Activated naive CD4-positive, alpha-beta T cell treated with anti-CD3 and anti-CD28 coated beads, Interleukin-2, amount 10 ng/mL, durations not matched to agents 7 days and 5 days (primary cell): ENCODE measurements at regions not wholly inside any gene's neighbourhood (a gene's known extent, or its start where the extent isn't known, plus 50 kb on each side); places are given as distances from the start of the nearest gene placed in this dataset.
"Not testable (repeated sequence)": the region's sequence is repeated elsewhere in the genome, so short reads cannot be mapped to it uniquely, and the experiment has no call there.

ENCODE experiments used
- CTCF ChIA-PET: fragments of 350-600 bp; sonication (Branson Sonifier 250); formaldehyde crosslinking; loops from one replicate; lab custom pipeline; 2021; ENCODE audit warnings: antibody characterized with exemption; lab: Charles Lee
- DNase-seq: peaks from one replicate; pipeline ENCODE4 v3.0.0-alpha.2; 2020
- H3K27ac Mint-ChIP-seq: one replicate; pipeline ENCODE4 v1.8.0; 2021; ENCODE audit warnings: mild to moderate bottlenecking, moderate library complexity, mixed read lengths
- H3K27me3 Mint-ChIP-seq: one replicate; pipeline ENCODE4 v1.8.0; 2021; ENCODE audit warnings: mild to moderate bottlenecking, mixed read lengths
- H3K36me3 Mint-ChIP-seq: one replicate; pipeline ENCODE4 v1.8.0; 2021; ENCODE audit warnings: mixed read lengths
- H3K4me1 Mint-ChIP-seq: one replicate; pipeline ENCODE4 v1.8.0; 2021; ENCODE audit warnings: mixed read lengths
- H3K4me3 Mint-ChIP-seq: one replicate; pipeline ENCODE4 v1.8.0; 2021; ENCODE audit warnings: mild to moderate bottlenecking, moderate library complexity, mixed read lengths
- H3K9me3 Mint-ChIP-seq: one replicate; pipeline ENCODE4 v1.8.0; 2021; ENCODE audit warnings: mixed read lengths

DNA sequence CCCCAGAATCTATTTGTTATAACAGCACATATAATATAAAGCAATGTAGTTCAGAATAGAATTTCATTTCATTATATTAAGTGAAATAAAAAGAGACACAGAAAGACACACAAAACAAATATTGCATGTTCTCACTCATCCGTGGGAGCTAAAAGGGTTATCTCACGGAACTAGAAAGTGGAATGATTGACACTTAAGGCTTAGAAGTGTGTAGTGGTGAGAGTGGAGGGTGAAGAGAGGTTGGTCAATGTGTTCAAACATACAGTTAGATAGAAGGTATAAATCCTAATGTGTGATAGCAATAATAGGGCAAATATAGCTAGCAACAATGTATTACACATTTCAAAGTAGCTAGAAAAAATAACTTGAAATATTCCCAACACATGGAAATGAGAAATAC, 1001.7 kb upstream of the TMPRSS15 start:
- DNase-seq = no peak
- Mint-ChIP-seq H3K36me3 (no peaks in the 10 kb centered on the region), H3K4me3 (no peak overlapping the region), H3K27ac (no peak overlapping the region), H3K9me3 (peaks cover 1% of the 10 kb centered on the region), H3K27me3 (no peaks in the 10 kb centered on the region), H3K4me1 (no peaks in the 10 kb centered on the region)
- CTCF ChIA-PET = no interaction called here

DNA sequence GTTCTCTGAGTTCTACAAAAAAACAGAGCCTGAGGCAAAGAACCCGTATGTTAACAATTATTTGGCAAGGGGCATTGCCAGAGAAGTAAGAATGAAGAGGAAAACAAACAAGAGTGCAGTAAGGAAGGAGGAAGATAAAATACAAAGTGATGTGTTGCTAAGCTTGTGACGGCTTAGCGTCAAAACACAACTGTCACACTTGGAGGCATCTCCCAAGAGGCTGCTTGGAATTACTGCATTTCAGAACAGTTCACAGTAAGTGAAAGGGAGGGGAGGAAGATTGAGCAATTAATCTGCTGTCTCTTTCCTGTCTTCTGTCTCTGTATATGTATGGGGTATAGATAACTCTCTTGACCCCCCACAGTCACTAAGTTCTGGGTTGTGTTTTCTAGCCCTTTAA, 1017.0 kb upstream of the TMPRSS15 start:
- no peak for DNase-seq
- peaks cover 19% of the 10 kb centered on the region for H3K9me3 Mint-ChIP-seq
- no peaks in the 10 kb centered on the region for H3K4me1 Mint-ChIP-seq
- no peaks in the 10 kb centered on the region for H3K36me3 Mint-ChIP-seq
- no peak overlapping the region for H3K27ac Mint-ChIP-seq
- CTCF ChIA-PET = no interaction called here
- no peaks in the 10 kb centered on the region for H3K27me3 Mint-ChIP-seq
- no peak overlapping the region for H3K4me3 Mint-ChIP-seq

DNA sequence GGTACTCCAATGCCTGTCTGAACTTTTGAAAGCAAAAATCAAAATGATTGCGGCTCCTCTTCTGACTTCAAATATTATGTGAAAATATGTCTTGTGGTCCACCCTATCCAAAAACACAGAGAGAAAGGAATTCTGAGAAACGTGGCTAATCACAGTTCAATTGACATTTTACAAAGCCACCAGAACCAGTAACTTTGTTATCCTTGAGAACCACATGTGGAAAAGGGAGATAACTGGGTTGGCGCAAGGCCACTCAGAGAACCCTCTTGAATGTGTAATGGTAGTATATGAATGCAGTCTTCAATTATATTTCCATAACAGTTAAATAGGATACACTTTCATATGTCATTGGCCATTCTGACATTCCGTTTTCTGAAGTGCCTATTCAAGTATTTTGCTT, 1030.0 kb upstream of the TMPRSS15 start:
- CTCF ChIA-PET = no interaction called here
- Mint-ChIP-seq H3K4me3 (no peak overlapping the region), H3K36me3 (no peaks in the 10 kb centered on the region), H3K9me3 (peaks cover 26% of the 10 kb centered on the region), H3K27ac (no peak overlapping the region), H3K4me1 (no peaks in the 10 kb centered on the region), H3K27me3 (no peaks in the 10 kb centered on the region)
- no peak for DNase-seq

DNA sequence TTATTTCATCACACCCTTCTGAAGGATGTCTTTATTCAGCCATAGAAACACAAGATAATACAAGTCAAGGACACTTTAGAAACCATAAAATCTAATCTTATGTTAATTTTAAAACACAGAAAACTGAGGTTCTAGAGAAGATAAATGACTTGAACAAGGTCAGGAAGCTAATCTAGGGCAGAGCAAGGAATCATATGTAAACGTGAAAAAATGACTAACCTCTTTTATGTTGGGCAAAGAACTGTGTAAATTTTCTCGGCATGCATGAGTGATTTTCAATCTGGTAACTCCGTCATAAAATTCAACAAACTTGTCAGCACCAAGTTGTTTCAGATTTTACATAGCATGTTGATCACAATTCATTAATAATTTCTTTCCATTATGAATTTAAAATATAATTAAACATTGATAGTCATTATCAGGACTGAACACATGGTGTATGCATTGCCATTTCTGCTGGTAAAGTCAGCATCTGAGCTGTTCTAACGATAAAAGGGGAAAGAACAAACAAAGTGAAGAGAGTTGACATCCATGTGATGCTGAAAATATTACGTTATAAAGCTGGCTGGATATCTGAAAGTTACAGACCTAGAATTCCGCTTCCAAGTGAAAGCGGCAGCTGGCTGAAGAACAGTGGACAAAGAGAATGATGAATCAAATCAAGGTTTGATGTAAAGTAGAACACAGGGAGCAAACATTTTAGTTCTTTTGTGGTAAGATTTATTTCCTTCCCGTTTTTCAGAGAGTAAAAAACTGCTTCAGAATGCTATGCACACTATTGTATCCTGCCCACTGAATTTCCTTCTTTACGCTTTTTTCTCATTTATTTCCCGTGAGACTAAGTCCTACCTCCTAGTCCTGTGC, 1037.4 kb upstream of the TMPRSS15 start:
- Mint-ChIP-seq H3K9me3 (peaks cover 2% of the 10 kb centered on the region), H3K4me1 (no peaks in the 10 kb centered on the region), H3K4me3 (no peak overlapping the region), H3K27ac (no peak overlapping the region), H3K27me3 (no peaks in the 10 kb centered on the region), H3K36me3 (no peaks in the 10 kb centered on the region)
- no peak for DNase-seq
- CTCF ChIA-PET = no interaction called here

DNA sequence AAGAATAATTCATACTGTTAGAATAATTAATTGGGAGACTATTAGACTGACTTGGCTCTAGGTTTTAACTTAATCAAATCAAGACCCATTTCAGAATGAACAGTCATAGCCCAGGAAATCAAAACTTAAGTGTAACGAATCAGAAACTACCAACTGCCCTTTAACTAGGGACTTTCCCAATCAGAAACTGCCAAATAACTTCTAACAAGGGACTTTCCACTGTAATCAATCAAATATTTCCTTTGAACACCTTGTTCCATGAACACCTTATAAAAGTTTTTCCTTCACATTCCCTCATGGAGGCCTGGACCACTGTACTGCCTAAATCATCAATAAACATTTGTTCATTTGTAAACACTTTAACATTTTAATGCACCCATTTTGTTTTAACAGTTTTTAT, 1054.7 kb upstream of the TMPRSS15 start:
- Mint-ChIP-seq H3K36me3 (no peaks in the 10 kb centered on the region), H3K4me3 (no peak overlapping the region), H3K27me3 (no peaks in the 10 kb centered on the region), H3K27ac (no peak overlapping the region), H3K4me1 (no peaks in the 10 kb centered on the region), H3K9me3 (peaks cover 16% of the 10 kb centered on the region)
- CTCF ChIA-PET = no interaction called here
- DNase-seq = no peak

DNA sequence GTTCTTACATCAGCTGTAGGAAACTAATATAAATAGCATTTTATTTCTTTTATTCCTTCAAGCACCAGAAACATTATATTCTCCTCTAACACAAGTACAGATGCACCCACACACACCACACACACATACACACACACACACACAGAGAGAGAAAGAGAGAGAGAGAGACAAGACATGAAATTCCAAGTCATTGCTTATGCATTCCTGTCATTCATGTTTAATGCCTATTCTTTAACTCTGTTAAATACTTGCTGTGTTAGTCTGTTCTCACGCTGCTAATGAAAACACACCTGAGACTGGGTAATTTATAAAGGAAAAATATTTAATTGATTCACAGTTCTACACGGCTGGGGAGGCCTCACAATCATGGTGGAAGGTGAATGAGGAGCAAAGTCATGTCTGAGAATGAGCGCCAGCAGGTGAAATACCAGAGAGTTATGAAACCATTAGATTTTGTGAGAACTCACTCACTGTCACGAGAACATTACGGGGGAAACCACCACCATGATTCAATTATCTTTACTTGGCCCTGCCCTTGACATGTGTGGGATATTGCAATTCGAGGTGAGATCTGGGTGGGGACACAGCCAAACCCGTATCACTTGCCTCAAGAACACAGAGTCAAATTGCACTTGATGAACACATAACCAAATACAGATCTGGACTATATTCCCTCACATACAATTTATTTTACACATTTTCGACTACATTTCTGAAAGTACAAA, 1058.1 kb upstream of the TMPRSS15 start:
- CTCF ChIA-PET = no interaction called here
- Mint-ChIP-seq H3K4me1 (no peaks in the 10 kb centered on the region), H3K36me3 (no peaks in the 10 kb centered on the region), H3K9me3 (peaks cover 10% of the 10 kb centered on the region), H3K4me3 (no peak overlapping the region), H3K27me3 (no peaks in the 10 kb centered on the region), H3K27ac (no peak overlapping the region)
- no peak for DNase-seq

DNA sequence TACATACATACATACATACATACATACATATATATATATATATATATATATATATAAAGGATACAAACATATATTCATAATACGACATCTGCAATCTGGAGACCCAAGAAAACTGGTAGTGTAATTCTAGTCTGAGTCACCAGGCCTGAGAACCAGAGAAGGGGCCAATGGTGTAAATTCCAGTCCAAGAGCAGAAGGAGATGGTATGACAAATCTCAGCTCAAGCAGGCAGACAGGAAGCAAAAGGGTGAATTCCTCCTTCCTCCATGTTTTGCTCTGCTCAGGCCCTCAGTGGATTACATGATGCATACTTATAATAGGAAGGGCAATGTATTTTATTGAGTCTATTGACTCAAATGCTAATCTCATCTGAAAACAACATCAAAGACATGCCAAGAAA, 1060.4 kb upstream of the TMPRSS15 start:
- H3K9me3 Mint-ChIP-seq = peaks cover 4% of the 10 kb centered on the region
- no peak overlapping the region for H3K4me3 Mint-ChIP-seq
- H3K27ac Mint-ChIP-seq = no peak overlapping the region
- no peaks in the 10 kb centered on the region for H3K27me3 Mint-ChIP-seq
- no peaks in the 10 kb centered on the region for H3K36me3 Mint-ChIP-seq
- CTCF ChIA-PET = no interaction called here
- no peak for DNase-seq
- no peaks in the 10 kb centered on the region for H3K4me1 Mint-ChIP-seq

DNA sequence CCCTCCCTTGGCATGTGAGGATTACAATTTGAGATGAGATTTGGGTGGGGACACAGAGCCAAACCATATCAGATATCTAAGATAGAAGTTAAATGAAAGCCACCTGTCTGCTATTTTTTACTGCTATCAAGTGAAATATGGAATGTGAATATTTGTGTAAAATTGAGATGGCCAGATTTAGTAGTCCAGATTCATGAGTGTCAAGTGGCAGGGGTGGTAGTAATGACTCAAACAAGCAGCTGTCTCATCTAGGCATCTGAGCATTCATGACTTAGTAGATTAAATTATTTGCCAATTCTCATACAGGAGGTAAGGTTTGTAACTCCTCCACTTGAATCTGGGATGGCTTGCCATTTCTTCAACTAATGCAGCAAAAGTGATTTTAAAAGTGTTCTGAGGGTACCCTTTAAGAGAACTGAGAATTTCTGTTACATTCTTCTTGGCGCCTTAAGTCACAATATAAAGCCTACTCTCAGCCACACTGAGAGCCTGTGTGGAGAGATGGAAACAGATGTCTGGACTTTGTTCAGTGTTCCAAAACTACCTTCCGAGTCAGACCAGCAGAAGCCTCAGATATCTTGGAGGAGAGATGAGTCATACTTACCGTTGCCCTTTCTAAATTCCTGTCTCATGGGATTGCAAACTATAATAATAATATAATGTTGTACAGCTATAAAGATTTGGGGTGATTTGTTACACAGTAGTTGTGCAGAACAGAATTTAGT, 1065.6 kb upstream of the TMPRSS15 start:
- Mint-ChIP-seq H3K27me3 (no peaks in the 10 kb centered on the region), H3K9me3 (peaks cover 19% of the 10 kb centered on the region), H3K36me3 (no peaks in the 10 kb centered on the region), H3K4me3 (no peak overlapping the region), H3K4me1 (no peaks in the 10 kb centered on the region), H3K27ac (no peak overlapping the region)
- no peak for DNase-seq
- CTCF ChIA-PET = no interaction called here

DNA sequence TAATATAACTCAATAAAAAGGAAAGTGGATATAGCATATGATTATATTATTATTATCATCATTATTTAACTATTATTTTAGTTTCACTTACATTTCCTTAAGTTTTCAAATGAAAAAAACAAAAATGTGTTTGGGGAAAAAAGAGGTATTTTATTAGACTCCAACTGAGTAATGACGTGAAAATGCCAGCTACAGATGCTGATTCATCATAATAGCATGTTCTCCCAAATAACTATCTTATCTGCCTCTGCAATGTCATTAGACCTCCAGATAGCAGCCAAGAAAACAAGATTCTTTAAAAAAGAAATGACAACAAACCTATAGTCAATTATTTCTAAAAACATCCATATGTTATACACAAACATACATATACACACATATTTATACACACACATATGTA, 1071.9 kb upstream of the TMPRSS15 start:
- CTCF ChIA-PET = no interaction called here
- no peaks in the 10 kb centered on the region for H3K4me1 Mint-ChIP-seq
- peaks cover 33% of the 10 kb centered on the region for H3K9me3 Mint-ChIP-seq
- no peak for DNase-seq
- no peaks in the 10 kb centered on the region for H3K27me3 Mint-ChIP-seq
- H3K36me3 Mint-ChIP-seq = no peaks in the 10 kb centered on the region
- H3K27ac Mint-ChIP-seq = no peak overlapping the region
- no peak overlapping the region for H3K4me3 Mint-ChIP-seq

DNA sequence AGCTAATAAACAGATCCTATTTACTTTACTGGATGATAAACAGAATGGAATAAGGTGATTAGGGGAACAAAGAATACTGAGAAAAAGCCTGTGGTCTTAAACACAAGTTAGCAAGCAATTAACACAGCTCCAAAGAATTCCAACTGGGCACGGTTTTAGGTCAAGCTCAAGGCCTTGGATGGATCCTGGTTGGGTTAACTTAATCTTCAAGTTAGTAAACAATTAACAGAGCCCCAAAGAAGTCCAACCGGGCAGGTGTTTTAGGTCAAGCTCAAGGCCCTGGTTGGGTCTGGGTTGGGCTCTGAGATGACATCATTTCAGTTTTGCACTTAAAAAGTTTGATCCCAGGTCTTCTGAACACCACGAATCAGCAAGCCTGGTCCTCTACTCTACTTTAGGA, 1086.3 kb upstream of the TMPRSS15 start:
- Mint-ChIP-seq H3K9me3 (peaks cover 10% of the 10 kb centered on the region), H3K4me3 (no peak overlapping the region), H3K27me3 (no peaks in the 10 kb centered on the region), H3K4me1 (no peaks in the 10 kb centered on the region), H3K36me3 (no peaks in the 10 kb centered on the region), H3K27ac (no peak overlapping the region)
- no peak for DNase-seq
- CTCF ChIA-PET = no interaction called here

DNA sequence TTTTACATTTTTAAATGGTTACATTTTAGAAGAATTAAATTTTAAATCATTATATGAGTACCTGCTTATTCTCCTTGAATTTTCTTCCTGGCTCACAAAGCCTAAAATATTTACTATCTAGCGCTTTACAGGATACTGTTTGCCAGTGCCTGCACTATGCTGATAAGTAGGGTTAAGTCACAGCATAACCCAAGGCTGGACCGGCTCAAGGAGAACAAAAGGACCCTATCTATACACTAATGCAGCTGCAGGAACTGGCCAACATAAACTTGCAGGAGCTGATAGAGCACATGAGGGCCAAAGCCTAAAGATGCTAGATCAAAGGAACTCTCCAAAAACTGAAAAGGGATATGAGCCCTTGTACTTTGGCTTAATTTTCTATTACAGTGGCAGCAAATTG, 1086.9 kb upstream of the TMPRSS15 start:
- H3K4me1 Mint-ChIP-seq = no peaks in the 10 kb centered on the region
- no peak overlapping the region for H3K27ac Mint-ChIP-seq
- DNase-seq = no peak
- peaks cover 10% of the 10 kb centered on the region for H3K9me3 Mint-ChIP-seq
- H3K27me3 Mint-ChIP-seq = no peaks in the 10 kb centered on the region
- no peak overlapping the region for H3K4me3 Mint-ChIP-seq
- CTCF ChIA-PET = no interaction called here
- no peaks in the 10 kb centered on the region for H3K36me3 Mint-ChIP-seq

DNA sequence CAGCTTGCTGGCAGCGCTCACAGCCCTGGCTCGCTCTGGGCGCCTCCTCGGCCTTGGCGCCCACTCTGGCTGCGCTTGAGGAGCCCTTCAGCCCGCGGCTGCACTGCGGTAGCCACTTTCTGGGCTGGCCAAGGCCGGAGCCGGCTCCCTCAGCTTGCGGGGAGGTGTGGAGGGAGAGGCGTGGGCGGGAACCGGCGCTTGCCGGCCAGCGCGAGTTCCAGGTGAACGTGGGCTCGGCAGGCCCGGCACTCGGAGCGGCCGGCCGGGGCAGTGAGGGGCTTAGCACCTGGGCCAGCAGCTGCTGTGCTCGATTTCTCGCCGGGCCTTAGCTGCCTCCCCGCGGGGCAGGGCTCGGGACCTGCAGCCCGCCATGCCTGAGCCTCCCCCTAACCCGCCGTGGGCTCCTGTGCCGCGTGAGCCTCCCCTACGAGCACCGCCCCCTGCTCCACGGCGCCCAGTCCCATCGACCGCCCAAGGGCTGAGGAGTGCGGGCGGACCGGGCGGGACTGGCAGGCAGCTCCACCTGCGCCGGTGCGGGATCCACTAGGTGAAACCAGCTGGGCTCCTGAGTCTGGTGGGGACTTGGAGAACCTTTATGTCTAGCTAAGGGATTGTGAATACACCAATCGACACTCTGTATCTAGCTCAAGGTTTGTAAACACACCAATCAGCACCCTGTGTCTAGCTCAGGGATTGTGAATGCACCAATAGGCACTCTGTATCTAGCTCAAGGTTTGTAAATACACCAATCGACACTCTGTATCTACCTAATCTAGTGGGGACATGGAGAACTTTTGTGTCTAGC, 1090.1 kb upstream of the TMPRSS15 start:
- H3K4me3 Mint-ChIP-seq, H3K27me3 Mint-ChIP-seq, H3K36me3 Mint-ChIP-seq, DNase-seq, CTCF ChIA-PET, H3K27ac Mint-ChIP-seq, H3K4me1 Mint-ChIP-seq: not testable (repeated sequence)
- H3K9me3 Mint-ChIP-seq = peaks cover 12% of the 10 kb centered on the region

DNA sequence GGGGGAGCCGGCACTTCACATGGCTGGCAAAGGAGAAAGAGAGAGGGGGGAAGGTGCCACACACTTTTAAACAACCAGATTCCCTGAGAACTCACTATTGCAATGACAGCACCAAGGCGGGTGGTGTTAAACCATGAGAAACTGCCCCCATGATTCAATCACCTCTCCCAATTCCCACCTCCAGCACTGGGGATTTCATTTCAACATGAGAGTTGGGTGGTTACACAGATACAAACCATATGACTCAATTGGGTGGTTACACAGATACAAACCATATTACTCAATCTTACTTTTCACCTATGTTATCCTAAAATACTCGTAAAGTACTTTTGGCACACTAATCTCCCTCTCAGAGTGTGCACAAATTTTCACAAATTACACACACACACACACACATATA, 1097.5 kb upstream of the TMPRSS15 start:
- no peak overlapping the region for H3K4me3 Mint-ChIP-seq
- peaks cover 9% of the 10 kb centered on the region for H3K9me3 Mint-ChIP-seq
- H3K27ac Mint-ChIP-seq = no peak overlapping the region
- no peaks in the 10 kb centered on the region for H3K4me1 Mint-ChIP-seq
- H3K36me3 Mint-ChIP-seq = no peaks in the 10 kb centered on the region
- DNase-seq = no peak
- CTCF ChIA-PET = no interaction called here
- H3K27me3 Mint-ChIP-seq = no peaks in the 10 kb centered on the region

DNA sequence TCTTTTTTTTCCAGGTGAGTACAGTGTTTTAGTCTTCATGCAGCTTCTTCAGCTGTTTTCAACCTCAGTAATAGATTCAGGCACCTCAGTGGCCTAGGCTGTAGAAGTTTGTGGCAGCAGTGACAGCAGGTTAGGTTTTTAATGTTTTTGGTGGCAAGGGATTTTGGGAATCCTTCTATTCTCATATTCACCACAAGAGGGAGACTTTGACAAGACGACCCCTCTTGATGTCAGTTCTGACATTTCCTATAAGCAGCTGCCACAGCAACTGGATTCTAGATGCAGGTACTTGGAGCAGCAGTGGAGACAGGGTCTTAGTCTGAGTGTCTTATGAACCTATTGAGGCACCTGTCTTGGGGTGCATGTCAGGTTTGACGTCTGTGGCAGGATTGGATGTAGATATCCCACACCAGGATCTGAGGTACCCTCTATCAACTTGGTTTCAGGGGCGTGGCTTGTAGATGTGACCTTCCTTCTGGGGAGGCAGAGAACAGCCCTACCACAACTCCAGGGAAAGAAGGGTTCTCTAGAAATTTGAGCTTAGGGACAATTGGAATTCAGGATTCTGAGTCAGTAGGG, 1104.2 kb upstream of the TMPRSS15 start:
- H3K27ac Mint-ChIP-seq = no peak overlapping the region
- peaks cover 24% of the 10 kb centered on the region for H3K9me3 Mint-ChIP-seq
- DNase-seq = no peak
- H3K36me3 Mint-ChIP-seq = no peaks in the 10 kb centered on the region
- no peak overlapping the region for H3K4me3 Mint-ChIP-seq
- CTCF ChIA-PET = no interaction called here
- H3K27me3 Mint-ChIP-seq = no peaks in the 10 kb centered on the region
- no peaks in the 10 kb centered on the region for H3K4me1 Mint-ChIP-seq
